Thyroid gland (tissue), 4 donors: ENCODE measurements at regions not wholly inside any gene's neighbourhood (a gene's known extent, or its start where the extent isn't known, plus 50 kb on each side); places are given as distances from the start of the nearest gene placed in this dataset.

Experiments used
- DNase-seq, 2 donors: peaks; one replicate each; pipeline ENCODE4 v3.0.0-alpha.2; 2019
- H3K27ac ChIP-seq, 3 donors: fragments of 200-600 bp; sonication (generic); 1 replicate in 2 of 3; 2 replicates in 1 of 3; pipeline ENCODE4 v1.5.1; 2016 to 2019; ENCODE audit warnings: mild to moderate bottlenecking in 1 of 3, moderate library complexity in 1 of 3
- H3K27me3 ChIP-seq: fragments of 200-600 bp; sonication (generic); one replicate; pipeline ENCODE4 v1.5.1; 2019
- H3K36me3 ChIP-seq, 2 donors: fragments of 200-600 bp; sonication (generic); one replicate each; pipeline ENCODE4 v1.5.1; 2016 to 2019
- H3K4me1 ChIP-seq, 2 donors: fragments of 200-600 bp; sonication (generic); one replicate each; pipeline ENCODE4 v1.5.1; 2017 to 2019
- H3K4me3 ChIP-seq, 3 donors: fragments of 200-600 bp; sonication (generic); replicated peaks in 1 of 3; 1 replicate in 2 of 3; 2 replicates in 1 of 3; pipeline ENCODE4 v1.5.1; 2016; ENCODE audit warnings: mild to moderate bottlenecking in 1 of 3
- H3K9me3 ChIP-seq: fragments of 200-600 bp; sonication (generic); one replicate; pipeline ENCODE4 v1.5.1; 2017
- CTCF ChIP-seq, 6 experiments: fragments of 200-600 bp in 3 of 6; fragments of 450-650 bp in 3 of 6; sonication (generic) in 3 of 6; IDR thresholded peaks; one replicate each; pipeline ENCODE4 v1.5.1; 2016 to 2019; ENCODE audit warnings: antibody characterized with exemption in 6 of 6, mild to moderate bottlenecking in 2 of 6, inconsistent platforms in 1 of 6, moderate library complexity in 1 of 6
- POLR2A ChIP-seq, 2 donors: fragments of 450-650 bp; IDR thresholded peaks; one replicate each; pipeline ENCODE4 v1.6.1; 2017; ENCODE audit warnings: antibody characterized with exemption in 2 of 2, mild to moderate bottlenecking in 2 of 2, moderate library complexity in 1 of 2
- WGBS, 2 donors: methylation state at CpG; one replicate each; pipeline ENCODE4 v1.1.5; 2017; 5-methylcytosine and 5-hydroxymethylcytosine counted together
- intact Hi-C: fragments of 100-400 bp; cut with DNase I; formaldehyde crosslinking; loops from one replicate; pipeline ENCODE4 v1.15.1; 2023

- WGBS, 2 donors: 72 to 97% methylated on average over 2 of the region's 2 CpGs
- Histone ChIP-seq H3K27me3 (no peaks in the 10 kb centered on the region), H3K4me1 (no peaks in the 10 kb centered on the region), H3K36me3 (no peaks in the 10 kb centered on the region), H3K27ac (no peak overlapping the region), H3K4me3 (no peak overlapping the region), H3K9me3 (no peaks in the 10 kb centered on the region)
- intact Hi-C loops: no loop called here
- no peak for TF ChIP-seq POLR2A (IDR thresholded peaks at IDR 0.05)
- no peak for DNase-seq
These were observed 225.8 kb upstream of the NCAM1 start for GRCh38 chr11:112735470-112735869.

- no peaks in the 10 kb centered on the region for H3K27me3 ChIP-seq
- no peaks in the 10 kb centered on the region for H3K9me3 ChIP-seq
- no peaks in the 10 kb centered on the region for H3K4me1 ChIP-seq
- intact Hi-C loops: no loop called here
- no peak overlapping the region for H3K4me3 ChIP-seq
- no peak for DNase-seq
- H3K27ac ChIP-seq: no peak overlapping the region
- H3K36me3 ChIP-seq: no peaks in the 10 kb centered on the region
- WGBS, 2 donors: 45 to 46% methylated on average over 2 of the region's 2 CpGs
- no peak for TF ChIP-seq POLR2A (IDR thresholded peaks at IDR 0.05)
- TF ChIP-seq CTCF (IDR thresholded peaks at IDR 0.05): no peak
These were observed 217.2 kb upstream of the NCAM1 start for GRCh38 chr11:112744041-112744440.

DNA sequence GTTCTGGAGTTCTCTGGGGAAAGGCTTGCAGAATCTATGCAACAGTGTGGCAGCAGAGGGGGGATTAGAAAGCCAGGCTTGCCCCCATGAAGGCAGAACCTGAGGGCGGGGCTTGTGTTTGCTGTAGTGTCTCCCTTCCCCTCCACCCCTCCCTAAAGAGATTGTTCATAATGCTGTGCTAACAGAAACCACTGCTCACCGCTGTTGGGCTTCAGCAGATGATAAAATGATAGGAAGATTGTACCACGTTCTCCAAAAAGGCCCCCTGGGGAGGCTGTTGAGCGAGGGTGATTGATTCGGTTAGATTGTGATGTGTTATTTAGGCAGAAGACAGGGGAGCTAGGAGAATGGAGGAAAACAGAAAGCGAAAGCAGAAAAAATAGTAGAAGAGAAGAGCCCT, 215.2 kb upstream of the NCAM1 start:
- no peak for TF ChIP-seq POLR2A (IDR thresholded peaks at IDR 0.05)
- no peak for TF ChIP-seq CTCF (IDR thresholded peaks at IDR 0.05)
- DNase-seq: no peak
- intact Hi-C loops: no loop called here
- Histone ChIP-seq H3K9me3 (no peaks in the 10 kb centered on the region), H3K27ac (no peak overlapping the region), H3K4me3 (no peak overlapping the region), H3K4me1 (no peaks in the 10 kb centered on the region), H3K27me3 (no peaks in the 10 kb centered on the region), H3K36me3 (no peaks in the 10 kb centered on the region)
- WGBS, 2 donors: 66 to 77% methylated on average over 6 of the region's 6 CpGs

DNA sequence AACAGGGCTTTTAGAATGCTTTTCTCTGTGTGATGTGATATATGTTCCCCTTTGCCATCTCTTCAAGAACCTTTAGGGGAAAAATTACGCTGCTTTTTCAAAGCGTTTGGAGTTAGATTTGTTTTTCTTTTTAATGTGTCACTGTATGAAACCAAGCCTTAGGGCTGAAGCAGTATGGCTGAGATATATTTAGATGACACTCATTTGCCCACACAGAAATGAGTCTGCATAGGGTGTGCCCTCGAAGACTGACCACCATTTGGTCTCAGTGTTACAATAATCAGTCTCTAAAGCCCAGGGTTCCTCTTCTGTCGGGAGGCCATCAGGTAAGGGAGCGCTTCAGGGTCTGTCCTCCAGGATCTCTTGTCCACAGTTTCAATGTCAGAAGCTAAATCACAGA, 213.0 kb upstream of the NCAM1 start:
- TF ChIP-seq POLR2A (IDR thresholded peaks at IDR 0.05) (no peak), CTCF (IDR thresholded peaks at IDR 0.05) (no peak)
- no peaks in the 10 kb centered on the region for H3K9me3 ChIP-seq

GRCh38 chr11:112748713-112749543, 212.3 kb upstream of the NCAM1 start:
- DNase-seq: no peak
- Histone ChIP-seq H3K4me1 (no peaks in the 10 kb centered on the region), H3K36me3 (no peaks in the 10 kb centered on the region), H3K9me3 (no peaks in the 10 kb centered on the region), H3K27ac (no peak overlapping the region), H3K27me3 (no peaks in the 10 kb centered on the region), H3K4me3 (no peak overlapping the region)
- intact Hi-C loops: no loop called here
- TF ChIP-seq POLR2A (IDR thresholded peaks at IDR 0.05) (no peak), CTCF (IDR thresholded peaks at IDR 0.05) (no peak)
- 53 to 69% methylated on average over 10 of the region's 10 CpGs for WGBS, 2 donors

More for the DNA sequence above, 213.0 kb upstream of the NCAM1 start:
- 75 to 85% methylated on average over 5 of the region's 5 CpGs for WGBS, 2 donors
- no peak for DNase-seq
- H3K4me1 ChIP-seq: no peaks in the 10 kb centered on the region
- intact Hi-C loops: no loop called here
- H3K27ac ChIP-seq: no peak overlapping the region
- H3K4me3 ChIP-seq: no peak overlapping the region
- H3K36me3 ChIP-seq: no peaks in the 10 kb centered on the region
- H3K27me3 ChIP-seq: no peaks in the 10 kb centered on the region
